ENCODE measurements at regions not wholly inside any gene's neighbourhood (a gene's known extent, or its start where the extent isn't known, plus 50 kb on each side); places are given as distances from the start of the nearest gene placed in this dataset.

- TF ChIP-seq CTCF (IDR thresholded peaks at IDR 0.05; ENCODE audit: insufficient read depth, low read length, poor library complexity, severe bottlenecking): no peak
- TF ChIP-seq EZH2phosphoT487 (conservative IDR thresholded peaks at IDR 0.05; ENCODE audit: low read length): no peak
Measured at GRCh38 chr10:16256336-16256735, 180.5 kb upstream of the PTER start.

Measured in SU-DHL-6 (cell line).